Small intestine (tissue), 7 donors: ENCODE measurements at regions not wholly inside any gene's neighbourhood (a gene's known extent, or its start where the extent isn't known, plus 50 kb on each side); places are given as distances from the start of the nearest gene placed in this dataset.

Experiments
- DNase-seq, 2 donors: peaks; one replicate each; pipeline versions ENCODE4 v3.0.0 to v3.0.0-alpha.2; 2013
- FAIRE-seq: peaks from 2 replicates; lab custom pipeline; 2012; peaks lifted over from hg19 to GRCh38; lab: Jason Lieb, UNC
- H3K27ac ChIP-seq, 3 donors: one replicate each; pipeline ENCODE4 v1.5.1; 2013; ENCODE audit warnings: low read length in 2 of 3, mild to moderate bottlenecking in 2 of 3, control low read depth in 1 of 3, inconsistent platforms in 1 of 3, low read depth in 1 of 3, moderate library complexity in 1 of 3
- H3K27me3 ChIP-seq, 3 donors: one replicate each; pipeline ENCODE4 v1.6.1; 2013; ENCODE audit warnings: low read length in 3 of 3, inconsistent platforms in 1 of 3; ENCODE audit not compliant: control insufficient read depth in 3 of 3, insufficient read depth in 3 of 3
- H3K36me3 ChIP-seq, 3 donors: one replicate each; pipeline ENCODE4 v1.6.1; 2013; ENCODE audit warnings: low read length in 3 of 3, inconsistent platforms in 1 of 3, low read depth in 1 of 3, mild to moderate bottlenecking in 1 of 3, moderate library complexity in 1 of 3; ENCODE audit not compliant: control insufficient read depth in 3 of 3, insufficient read depth in 2 of 3
- H3K4me1 ChIP-seq, 3 donors: one replicate each; pipeline ENCODE4 v1.6.1; 2013; ENCODE audit warnings: low read length in 2 of 3, inconsistent platforms in 1 of 3, low read depth in 1 of 3, mild to moderate bottlenecking in 1 of 3, moderate library complexity in 1 of 3; ENCODE audit not compliant: control insufficient read depth in 3 of 3, insufficient read depth in 2 of 3
- H3K4me3 ChIP-seq, 3 donors: one replicate each; pipeline ENCODE4 v1.5.1; 2013; ENCODE audit warnings: low read length in 3 of 3, control low read depth in 1 of 3, inconsistent platforms in 1 of 3, low read depth in 1 of 3, mild to moderate bottlenecking in 1 of 3, moderate library complexity in 1 of 3
- H3K9me3 ChIP-seq, 2 donors: one replicate each; pipeline ENCODE4 v1.6.1; 2013; ENCODE audit warnings: low read depth in 1 of 2, low read length in 1 of 2; ENCODE audit not compliant: control insufficient read depth in 2 of 2, insufficient read depth in 1 of 2
- WGBS, 3 donors: extraction: QIAGEN DNeasy Blood & Tissue Kit; methylation state at CpG; one replicate each; pipeline ENCODE4 v1.1.7; 2013; 5-methylcytosine and 5-hydroxymethylcytosine counted together
- donor health status: healthy with polysubstance abuse.
- donor health status: control.
- donor health status: control.
- donor health status: Bipolar disorder and iron deficiency.
- donor health status: healthy.

GRCh38 chr3:90010341-90010740 is 902.9 kb downstream of the EPHA3 start:
- 35 to 47% (median 38%) methylated on average over 3 of the region's 3 CpGs for WGBS, 3 donors
- no peak overlapping the region for H3K4me3 ChIP-seq
- H3K9me3 ChIP-seq: peaks cover 0 to 2% of the 10 kb centered on the region in 2 donors
- DNase-seq (no peak), FAIRE-seq (no peak)
- no peaks in the 10 kb centered on the region for H3K4me1 ChIP-seq
- H3K27ac ChIP-seq: no peak overlapping the region
- no peaks in the 10 kb centered on the region for H3K36me3 ChIP-seq
- no peaks in the 10 kb centered on the region for H3K27me3 ChIP-seq

DNA sequence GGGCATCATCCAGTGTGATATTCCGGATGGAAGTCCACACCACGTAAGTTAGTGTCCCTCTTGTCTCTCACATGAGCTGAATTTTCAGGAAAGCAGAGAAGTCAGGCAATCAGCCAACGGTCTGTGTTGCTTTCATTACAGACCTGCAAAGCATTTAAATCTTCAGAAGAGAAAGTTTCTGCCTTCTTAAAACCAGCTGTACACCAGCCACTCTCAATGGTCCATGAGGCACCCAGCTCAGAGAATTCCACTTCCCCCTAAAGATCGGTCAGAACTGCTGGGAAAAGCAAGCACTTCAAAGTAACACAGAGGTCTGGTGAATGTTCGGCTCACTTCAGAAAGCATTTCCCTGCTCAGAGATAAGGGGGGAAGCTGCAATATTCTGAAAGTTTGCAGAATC is 903.7 kb downstream of the EPHA3 start:
- no peaks in the 10 kb centered on the region for H3K27me3 ChIP-seq
- no peaks in the 10 kb centered on the region for H3K4me1 ChIP-seq
- peaks cover 0 to 2% of the 10 kb centered on the region in 2 donors for H3K9me3 ChIP-seq
- H3K36me3 ChIP-seq: no peaks in the 10 kb centered on the region
- FAIRE-seq (no peak), DNase-seq (no peak)
- 35 to 47% (median 47%) methylated on average over 5 of the region's 5 CpGs for WGBS, 3 donors
- no peak overlapping the region for H3K4me3 ChIP-seq
- no peak overlapping the region for H3K27ac ChIP-seq

GRCh38 chr3:90011596-90011995 is 904.2 kb downstream of the EPHA3 start:
- DNase-seq (no peak), FAIRE-seq (no peak)
- 62 to 74% (median 64%) methylated on average over 4 of the region's 4 CpGs for WGBS, 3 donors

DNA sequence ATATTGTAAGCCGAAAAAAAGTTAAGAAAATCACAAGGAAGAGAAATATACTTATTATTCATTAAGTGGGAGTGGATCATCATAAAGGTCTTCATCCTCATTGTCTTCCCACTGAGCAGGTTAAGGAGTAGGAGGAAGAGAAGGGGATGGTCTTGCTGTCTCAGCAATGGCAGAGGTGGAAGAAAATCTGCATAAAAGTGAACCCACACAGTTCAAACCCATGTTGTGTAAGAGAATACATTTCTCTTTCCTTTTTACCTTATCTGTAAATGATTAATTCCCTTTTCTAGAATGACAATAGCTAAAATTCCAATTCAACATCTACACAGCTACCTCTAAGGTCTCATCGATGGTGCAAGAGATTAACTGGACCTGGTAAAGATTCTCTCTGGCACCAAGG is 904.6 kb downstream of the EPHA3 start:
- FAIRE-seq (no peak), DNase-seq (no peak)
- H3K4me1 ChIP-seq: no peaks in the 10 kb centered on the region
- WGBS, 3 donors: 79 to 83% (median 79%) methylated on average over 2 of the region's 2 CpGs
- H3K36me3 ChIP-seq: no peaks in the 10 kb centered on the region
- peaks cover 0 to 2% of the 10 kb centered on the region in 2 donors for H3K9me3 ChIP-seq
- peaks cover 0 to 2% (median 0%) of the 10 kb centered on the region in 3 donors for H3K27me3 ChIP-seq
- H3K4me3 ChIP-seq: no peak overlapping the region
- no peak overlapping the region for H3K27ac ChIP-seq

More at GRCh38 chr3:90011596-90011995, 904.2 kb downstream of the EPHA3 start:
- H3K36me3 ChIP-seq: no peaks in the 10 kb centered on the region
- no peaks in the 10 kb centered on the region for H3K27me3 ChIP-seq
- no peak overlapping the region for H3K27ac ChIP-seq
- H3K9me3 ChIP-seq: peaks cover 0 to 2% of the 10 kb centered on the region in 2 donors
- no peaks in the 10 kb centered on the region for H3K4me1 ChIP-seq
- no peak overlapping the region for H3K4me3 ChIP-seq

GRCh38 chr3:90015688-90016356 is 908.4 kb downstream of the EPHA3 start:
- Histone ChIP-seq H3K9me3 (peaks cover 0 to 5% of the 10 kb centered on the region in 2 donors), H3K4me1 (no peaks in the 10 kb centered on the region), H3K27ac (no peak overlapping the region), H3K27me3 (peaks cover 0 to 2% (median 0%) of the 10 kb centered on the region in 3 donors), H3K4me3 (no peak overlapping the region), H3K36me3 (no peaks in the 10 kb centered on the region)
- DNase-seq (no peak), FAIRE-seq (no peak)
- 29 to 33% (median 32%) methylated on average over 4 of the region's 4 CpGs for WGBS, 3 donors

DNA sequence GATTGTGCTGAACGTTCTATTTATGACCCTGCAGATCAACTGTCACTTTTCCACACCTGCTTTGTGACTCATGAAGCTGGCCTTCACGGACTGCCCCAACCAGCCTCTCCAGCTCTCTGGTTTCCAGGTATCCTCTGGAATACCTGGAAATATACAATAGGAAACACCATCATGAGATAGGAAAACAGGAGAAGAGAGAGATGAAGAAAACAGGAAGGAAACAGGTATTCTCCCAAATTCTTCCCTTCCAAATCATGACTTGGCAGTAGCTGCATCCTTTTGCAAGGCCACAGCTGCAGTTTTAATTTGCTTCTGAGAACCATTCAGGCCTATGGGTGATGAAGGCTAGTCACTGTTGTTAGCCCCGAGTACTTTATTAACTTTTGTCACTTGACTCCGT is 909.1 kb downstream of the EPHA3 start:
- no peak for FAIRE-seq
- H3K36me3 ChIP-seq: no peaks in the 10 kb centered on the region
- H3K27ac ChIP-seq: no peak overlapping the region
- DNase-seq: no peak
- H3K4me1 ChIP-seq: no peaks in the 10 kb centered on the region
- H3K9me3 ChIP-seq: peaks cover 0 to 9% of the 10 kb centered on the region in 2 donors
- WGBS, 3 donors: 36 to 52% (median 39%) methylated on average over 4 of the region's 4 CpGs
- peaks cover 0 to 2% (median 0%) of the 10 kb centered on the region in 3 donors for H3K27me3 ChIP-seq
- no peak overlapping the region for H3K4me3 ChIP-seq

DNA sequence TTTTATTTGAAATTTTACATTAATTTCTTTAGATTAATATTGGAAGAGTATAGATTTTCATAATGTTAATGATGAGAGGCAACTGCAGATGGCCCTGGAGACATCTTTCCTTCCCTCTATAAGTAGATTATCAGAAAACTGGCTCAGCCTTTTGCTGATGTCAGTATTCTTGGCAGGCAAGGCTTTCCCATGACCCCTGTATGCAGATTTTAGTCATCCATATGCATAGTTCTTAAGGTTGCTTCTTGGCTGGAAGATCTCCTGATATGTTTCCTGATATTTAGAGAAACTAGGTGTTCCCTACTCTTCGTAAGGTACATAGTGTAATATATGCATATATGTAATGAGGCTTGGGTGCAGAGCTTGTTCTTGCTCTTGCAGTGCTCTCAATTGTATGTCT is 911.4 kb downstream of the EPHA3 start:
- no peak for FAIRE-seq
- H3K36me3 ChIP-seq: no peaks in the 10 kb centered on the region

GRCh38 chr3:90025019-90025418 is 917.6 kb downstream of the EPHA3 start:
- Histone ChIP-seq H3K27me3 (no peaks in the 10 kb centered on the region), H3K4me1 (no peaks in the 10 kb centered on the region), H3K36me3 (no peaks in the 10 kb centered on the region), H3K4me3 (no peak overlapping the region), H3K9me3 (peaks cover 0 to 7% of the 10 kb centered on the region in 2 donors), H3K27ac (no peak overlapping the region)
- 55 to 70% (median 57%) methylated on average over 2 of the region's 2 CpGs for WGBS, 3 donors
- FAIRE-seq: no peak
- no peak for DNase-seq

More for the DNA sequence above, 911.4 kb downstream of the EPHA3 start:
- DNase-seq: no peak
- H3K27ac ChIP-seq: no peak overlapping the region
- peaks cover 0 to 2% (median 0%) of the 10 kb centered on the region in 3 donors for H3K27me3 ChIP-seq
- H3K4me3 ChIP-seq: no peak overlapping the region
- no peaks in the 10 kb centered on the region for H3K4me1 ChIP-seq
- WGBS, 3 donors: 81 to 97% (median 90%) methylated on average over 1 of the region's 1 CpG
- H3K9me3 ChIP-seq: peaks cover 0 to 9% of the 10 kb centered on the region in 2 donors

GRCh38 chr3:90026406-90026805 is 919.0 kb downstream of the EPHA3 start:
- no peak overlapping the region for H3K27ac ChIP-seq
- DNase-seq: no peak
- no peak for FAIRE-seq
- no peak overlapping the region for H3K4me3 ChIP-seq
- peaks cover 0 to 4% of the 10 kb centered on the region in 2 donors for H3K9me3 ChIP-seq
- no peaks in the 10 kb centered on the region for H3K27me3 ChIP-seq
- H3K4me1 ChIP-seq: no peaks in the 10 kb centered on the region
- 45 to 72% (median 49%) methylated on average over 2 of the region's 2 CpGs for WGBS, 3 donors
- H3K36me3 ChIP-seq: no peaks in the 10 kb centered on the region
